ENCODE measurements at regions not wholly inside any gene's neighbourhood (a gene's known extent, or its start where the extent isn't known, plus 50 kb on each side); places are given as distances from the start of the nearest gene placed in this dataset.

DNA sequence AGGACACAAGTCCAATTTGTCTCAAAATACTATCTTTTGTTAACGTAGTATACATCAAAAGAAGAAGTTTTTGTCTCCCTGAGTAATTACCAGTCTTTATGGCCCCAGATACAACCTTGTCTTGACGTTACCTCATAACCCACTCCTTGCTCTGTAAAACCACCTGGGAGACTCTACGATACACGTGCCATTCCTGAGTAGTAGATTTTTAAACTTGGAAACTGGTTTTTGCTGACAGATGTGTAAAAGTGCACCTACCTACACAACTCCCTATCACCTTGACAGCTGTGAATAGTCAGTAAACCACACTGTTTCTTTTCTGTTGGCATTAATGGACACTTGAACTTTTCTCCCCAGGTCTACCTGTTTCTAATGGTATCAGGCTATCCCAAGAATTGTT, 51.7 kb upstream of the RARB start:
- no peaks in the 10 kb centered on the region for H3K79me2 ChIP-seq (replicated peaks; ENCODE audit: insufficient read depth, low read length)
- H3K9me2 ChIP-seq (ENCODE audit: insufficient read depth, low read length), result no peaks in the 10 kb centered on the region
- H3K27ac ChIP-seq (ENCODE audit: low read length), result no peak overlapping the region
- H3K9ac ChIP-seq (ENCODE audit: low read length), result no peak overlapping the region
- H3K27me3 ChIP-seq (ENCODE audit: insufficient read depth, low read depth, low read length), result no peaks in the 10 kb centered on the region
- H3F3A ChIP-seq (ENCODE audit: insufficient read depth, low read length, poor library complexity, severe bottlenecking), result no peaks in the 10 kb centered on the region
- no peak overlapping the region for H2AFZ ChIP-seq (ENCODE audit: low read depth, low read length)
- H4K20me1 ChIP-seq (ENCODE audit: insufficient read depth), result no peaks in the 10 kb centered on the region
- no peak overlapping the region for H3K4me2 ChIP-seq (ENCODE audit: low read length)
- H3K36me3 ChIP-seq (ENCODE audit: insufficient read depth, low read length), result no peaks in the 10 kb centered on the region
- TF ChIP-seq SMC3 (conservative IDR thresholded peaks at IDR 0.05; ENCODE audit: poor library complexity), result no peak
- TF ChIP-seq, protein P1, sequence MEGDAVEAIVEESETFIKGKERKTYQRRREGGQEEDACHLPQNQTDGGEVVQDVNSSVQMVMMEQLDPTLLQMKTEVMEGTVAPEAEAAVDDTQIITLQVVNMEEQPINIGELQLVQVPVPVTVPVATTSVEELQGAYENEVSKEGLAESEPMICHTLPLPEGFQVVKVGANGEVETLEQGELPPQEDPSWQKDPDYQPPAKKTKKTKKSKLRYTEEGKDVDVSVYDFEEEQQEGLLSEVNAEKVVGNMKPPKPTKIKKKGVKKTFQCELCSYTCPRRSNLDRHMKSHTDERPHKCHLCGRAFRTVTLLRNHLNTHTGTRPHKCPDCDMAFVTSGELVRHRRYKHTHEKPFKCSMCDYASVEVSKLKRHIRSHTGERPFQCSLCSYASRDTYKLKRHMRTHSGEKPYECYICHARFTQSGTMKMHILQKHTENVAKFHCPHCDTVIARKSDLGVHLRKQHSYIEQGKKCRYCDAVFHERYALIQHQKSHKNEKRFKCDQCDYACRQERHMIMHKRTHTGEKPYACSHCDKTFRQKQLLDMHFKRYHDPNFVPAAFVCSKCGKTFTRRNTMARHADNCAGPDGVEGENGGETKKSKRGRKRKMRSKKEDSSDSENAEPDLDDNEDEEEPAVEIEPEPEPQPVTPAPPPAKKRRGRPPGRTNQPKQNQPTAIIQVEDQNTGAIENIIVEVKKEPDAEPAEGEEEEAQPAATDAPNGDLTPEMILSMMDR (IDR thresholded peaks at IDR 0.05; ENCODE audit: poor library complexity, severe bottlenecking), result no peak
- TF ChIP-seq RAD21 (conservative IDR thresholded peaks at IDR 0.05), result no peak
- TF ChIP-seq TAF1 (IDR thresholded peaks at IDR 0.05; ENCODE audit: low read depth), result no peak
- TF ChIP-seq, protein P2, sequence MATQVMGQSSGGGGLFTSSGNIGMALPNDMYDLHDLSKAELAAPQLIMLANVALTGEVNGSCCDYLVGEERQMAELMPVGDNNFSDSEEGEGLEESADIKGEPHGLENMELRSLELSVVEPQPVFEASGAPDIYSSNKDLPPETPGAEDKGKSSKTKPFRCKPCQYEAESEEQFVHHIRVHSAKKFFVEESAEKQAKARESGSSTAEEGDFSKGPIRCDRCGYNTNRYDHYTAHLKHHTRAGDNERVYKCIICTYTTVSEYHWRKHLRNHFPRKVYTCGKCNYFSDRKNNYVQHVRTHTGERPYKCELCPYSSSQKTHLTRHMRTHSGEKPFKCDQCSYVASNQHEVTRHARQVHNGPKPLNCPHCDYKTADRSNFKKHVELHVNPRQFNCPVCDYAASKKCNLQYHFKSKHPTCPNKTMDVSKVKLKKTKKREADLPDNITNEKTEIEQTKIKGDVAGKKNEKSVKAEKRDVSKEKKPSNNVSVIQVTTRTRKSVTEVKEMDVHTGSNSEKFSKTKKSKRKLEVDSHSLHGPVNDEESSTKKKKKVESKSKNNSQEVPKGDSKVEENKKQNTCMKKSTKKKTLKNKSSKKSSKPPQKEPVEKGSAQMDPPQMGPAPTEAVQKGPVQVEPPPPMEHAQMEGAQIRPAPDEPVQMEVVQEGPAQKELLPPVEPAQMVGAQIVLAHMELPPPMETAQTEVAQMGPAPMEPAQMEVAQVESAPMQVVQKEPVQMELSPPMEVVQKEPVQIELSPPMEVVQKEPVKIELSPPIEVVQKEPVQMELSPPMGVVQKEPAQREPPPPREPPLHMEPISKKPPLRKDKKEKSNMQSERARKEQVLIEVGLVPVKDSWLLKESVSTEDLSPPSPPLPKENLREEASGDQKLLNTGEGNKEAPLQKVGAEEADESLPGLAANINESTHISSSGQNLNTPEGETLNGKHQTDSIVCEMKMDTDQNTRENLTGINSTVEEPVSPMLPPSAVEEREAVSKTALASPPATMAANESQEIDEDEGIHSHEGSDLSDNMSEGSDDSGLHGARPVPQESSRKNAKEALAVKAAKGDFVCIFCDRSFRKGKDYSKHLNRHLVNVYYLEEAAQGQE (IDR thresholded peaks at IDR 0.05; ENCODE audit: borderline replicate concordance), result no peak
- no peak for TF ChIP-seq EP300 (conservative IDR thresholded peaks at IDR 0.05; ENCODE audit: poor library complexity, severe bottlenecking)
- TF ChIP-seq MXI1 (conservative IDR thresholded peaks at IDR 0.05; ENCODE audit: poor library complexity, severe bottlenecking), result no peak
- no peak for TF ChIP-seq EZH2 (IDR thresholded peaks at IDR 0.05; ENCODE audit: borderline replicate concordance, insufficient read depth, low read length, poor library complexity, severe bottlenecking)
- no peak for TF ChIP-seq POLR2AphosphoS5 (IDR thresholded peaks at IDR 0.05)
- H3K4me3 ChIP-seq (ENCODE audit: low read length), result no peak overlapping the region
- no peaks in the 10 kb centered on the region for H3K9me3 ChIP-seq (ENCODE audit: low read length)

DNA sequence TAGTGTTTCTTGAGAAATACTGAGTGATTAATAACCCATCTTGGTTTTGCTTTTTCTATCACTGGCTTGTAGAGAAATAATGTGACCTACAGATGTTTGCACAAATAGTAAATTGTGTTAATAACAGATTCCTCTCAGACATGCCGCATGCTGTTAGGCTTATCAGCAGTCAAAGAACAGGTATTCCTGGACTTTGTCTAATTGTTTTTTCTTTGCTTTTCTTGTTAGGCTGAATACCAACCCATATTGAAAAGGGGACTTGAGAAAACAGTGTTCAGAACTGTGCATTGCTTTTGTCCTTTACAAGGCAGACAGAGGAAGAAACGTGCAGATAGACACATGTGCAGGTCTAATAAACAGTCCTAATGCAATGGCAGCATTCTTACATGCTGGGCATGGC, 51.0 kb upstream of the RARB start:
- no peaks in the 10 kb centered on the region for H3K27me3 ChIP-seq (ENCODE audit: insufficient read depth, low read depth, low read length)
- no peak overlapping the region for H3K9ac ChIP-seq (ENCODE audit: low read length)
- TF ChIP-seq, protein P2 (IDR thresholded peaks at IDR 0.05; ENCODE audit: borderline replicate concordance), result no peak
- TF ChIP-seq EP300 (conservative IDR thresholded peaks at IDR 0.05; ENCODE audit: poor library complexity, severe bottlenecking) (no peak), EZH2 (IDR thresholded peaks at IDR 0.05; ENCODE audit: borderline replicate concordance, insufficient read depth, low read length, poor library complexity, severe bottlenecking) (no peak), MXI1 (conservative IDR thresholded peaks at IDR 0.05; ENCODE audit: poor library complexity, severe bottlenecking) (no peak), POLR2AphosphoS5 (IDR thresholded peaks at IDR 0.05) (no peak), RAD21 (conservative IDR thresholded peaks at IDR 0.05) (no peak)
- TF ChIP-seq, protein P1 (IDR thresholded peaks at IDR 0.05; ENCODE audit: poor library complexity, severe bottlenecking), result no peak
- H3K9me3 ChIP-seq (ENCODE audit: low read length), result no peaks in the 10 kb centered on the region
- no peaks in the 10 kb centered on the region for H3K9me2 ChIP-seq (ENCODE audit: insufficient read depth, low read length)
- H3K27ac ChIP-seq (ENCODE audit: low read length), result no peak overlapping the region
- H3F3A ChIP-seq (ENCODE audit: insufficient read depth, low read length, poor library complexity, severe bottlenecking), result no peaks in the 10 kb centered on the region
- no peaks in the 10 kb centered on the region for H4K20me1 ChIP-seq (ENCODE audit: insufficient read depth)
- H3K79me2 ChIP-seq (replicated peaks; ENCODE audit: insufficient read depth, low read length), result no peaks in the 10 kb centered on the region
- no peak overlapping the region for H2AFZ ChIP-seq (ENCODE audit: low read depth, low read length)
- no peak overlapping the region for H3K4me2 ChIP-seq (ENCODE audit: low read length)
- H3K36me3 ChIP-seq (ENCODE audit: insufficient read depth, low read length), result no peaks in the 10 kb centered on the region
- H3K4me3 ChIP-seq (ENCODE audit: low read length), result no peak overlapping the region
